Activated naive CD4-positive, alpha-beta T cell treated with anti-CD3 and anti-CD28 coated beads, Interleukin-2, amount 50 U/mL, for 16 hours (primary cell): ENCODE measurements at regions not wholly inside any gene's neighbourhood (a gene's known extent, or its start where the extent isn't known, plus 50 kb on each side); places are given as distances from the start of the nearest gene placed in this dataset.

Source experiments
- DNase-seq: peaks from one replicate; pipeline ENCODE4 v3.0.0-alpha.2; 2020

- DNase-seq = no peak
Measured at GRCh38 chr11:134792044-134792443, 380.0 kb upstream of the B3GAT1 start.

- no peak for DNase-seq
Measured at GRCh38 chr11:134791102-134791501, 379.1 kb upstream of the B3GAT1 start.

GRCh38 chr11:134789104-134789503, 377.1 kb upstream of the B3GAT1 start:
- no peak for DNase-seq

GRCh38 chr11:134786636-134787035, 374.6 kb upstream of the B3GAT1 start:
- no peak for DNase-seq

GRCh38 chr11:134785660-134786284, 373.7 kb upstream of the B3GAT1 start:
- DNase-seq = no peak

GRCh38 chr11:134785059-134785458, 373.0 kb upstream of the B3GAT1 start:
- DNase-seq = no peak

- DNase-seq = no peak
Measured at GRCh38 chr11:134784568-134784967, 372.5 kb upstream of the B3GAT1 start.

- no peak for DNase-seq
Measured at GRCh38 chr11:134784046-134784445, 372.0 kb upstream of the B3GAT1 start.

- no peak for DNase-seq
Measured at GRCh38 chr11:134783234-134783633, 371.2 kb upstream of the B3GAT1 start.

- DNase-seq = no peak
Measured at GRCh38 chr11:134781380-134781866, 369.4 kb upstream of the B3GAT1 start.

GRCh38 chr11:134780486-134781147, 368.6 kb upstream of the B3GAT1 start:
- no peak for DNase-seq

GRCh38 chr11:134779179-134779578, 367.1 kb upstream of the B3GAT1 start:
- no peak for DNase-seq

GRCh38 chr11:134768463-134768862, 356.4 kb upstream of the B3GAT1 start:
- DNase-seq = no peak

GRCh38 chr11:134765565-134765964, 353.5 kb upstream of the B3GAT1 start:
- no peak for DNase-seq

- no peak for DNase-seq
Measured at GRCh38 chr11:134764966-134765365, 352.9 kb upstream of the B3GAT1 start.

- DNase-seq = no peak
Measured at GRCh38 chr11:134764367-134764766, 352.3 kb upstream of the B3GAT1 start.

- DNase-seq = no peak
Measured at GRCh38 chr11:134763030-134763388, 351.0 kb upstream of the B3GAT1 start.

- DNase-seq = no peak
Measured at GRCh38 chr11:134762248-134763029, 350.4 kb upstream of the B3GAT1 start.

- DNase-seq = no peak
Measured at GRCh38 chr11:134761926-134762247, 349.8 kb upstream of the B3GAT1 start.

- DNase-seq = no peak
Measured at GRCh38 chr11:134761386-134761785, 349.3 kb upstream of the B3GAT1 start.

GRCh38 chr11:134760957-134761356, 348.9 kb upstream of the B3GAT1 start:
- DNase-seq = no peak

GRCh38 chr11:134760299-134760698, 348.3 kb upstream of the B3GAT1 start:
- DNase-seq = no peak

- DNase-seq = no peak
Measured at GRCh38 chr11:134759855-134760254, 347.8 kb upstream of the B3GAT1 start.

GRCh38 chr11:134759274-134759673, 347.2 kb upstream of the B3GAT1 start:
- DNase-seq = no peak
